ENCODE measurements at regions not wholly inside any gene's neighbourhood (a gene's known extent, or its start where the extent isn't known, plus 50 kb on each side); places are given as distances from the start of the nearest gene placed in this dataset.
"Not testable (repeated sequence)": the region's sequence is repeated elsewhere in the genome, so short reads cannot be mapped to it uniquely, and the experiment has no call there.

DNA sequence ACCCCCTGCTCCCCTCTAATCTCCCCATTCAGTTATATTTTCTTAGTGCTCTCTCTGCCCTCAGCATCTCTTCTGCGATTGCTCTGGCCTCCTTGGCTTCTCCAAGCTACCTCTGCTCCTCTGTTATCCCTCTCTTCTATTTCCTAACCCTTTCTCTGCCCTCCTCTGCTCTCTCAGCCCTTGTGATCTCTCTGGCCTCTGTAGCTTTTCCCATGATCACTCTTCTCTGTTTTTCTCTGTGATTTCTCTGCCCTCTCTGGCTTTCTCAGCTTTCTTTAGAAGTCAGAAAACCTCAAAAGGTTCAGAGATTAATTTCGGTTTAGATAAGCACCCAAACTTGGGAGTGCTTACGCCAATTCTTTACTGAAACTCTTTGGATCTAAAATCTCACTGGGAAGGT lies 795.0 kb downstream of the DIAPH3 start:
- ATAC-seq = no peak
- no peak overlapping the region for H3K4me3 Mint-ChIP-seq
- no peak overlapping the region for H3K27ac Mint-ChIP-seq
- H3K27me3 Mint-ChIP-seq = peaks cover 8% of the 10 kb centered on the region
- no peaks in the 10 kb centered on the region for H3K4me1 Mint-ChIP-seq
- DNase-seq = no peak
- H3K9me3 Mint-ChIP-seq = no peaks in the 10 kb centered on the region

DNA sequence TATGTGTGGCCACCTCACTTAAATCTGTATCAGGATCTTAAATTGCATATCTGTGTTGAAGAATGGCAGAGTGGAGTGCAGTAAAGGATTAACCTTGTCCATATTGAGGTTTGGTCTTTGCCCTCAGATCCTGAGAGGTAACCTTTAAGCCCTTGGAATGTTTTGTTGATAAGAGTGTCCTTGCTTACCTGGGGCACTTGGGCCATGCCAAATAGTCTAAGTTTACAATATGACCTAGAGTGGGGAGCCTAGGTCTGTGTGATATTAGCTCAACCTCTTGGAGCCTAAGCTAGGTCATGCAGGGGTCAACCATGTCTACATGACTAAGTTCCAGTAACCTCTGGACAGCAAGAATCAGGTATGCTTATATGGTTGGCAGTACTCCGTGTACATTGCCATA lies 792.5 kb downstream of the DIAPH3 start:
- ATAC-seq = no peak
- no peak overlapping the region for H3K4me3 Mint-ChIP-seq
- H3K27me3 Mint-ChIP-seq = peaks cover 19% of the 10 kb centered on the region
- no peak for DNase-seq
- no peaks in the 10 kb centered on the region for H3K9me3 Mint-ChIP-seq
- no peaks in the 10 kb centered on the region for H3K4me1 Mint-ChIP-seq
- no peak overlapping the region for H3K27ac Mint-ChIP-seq

DNA sequence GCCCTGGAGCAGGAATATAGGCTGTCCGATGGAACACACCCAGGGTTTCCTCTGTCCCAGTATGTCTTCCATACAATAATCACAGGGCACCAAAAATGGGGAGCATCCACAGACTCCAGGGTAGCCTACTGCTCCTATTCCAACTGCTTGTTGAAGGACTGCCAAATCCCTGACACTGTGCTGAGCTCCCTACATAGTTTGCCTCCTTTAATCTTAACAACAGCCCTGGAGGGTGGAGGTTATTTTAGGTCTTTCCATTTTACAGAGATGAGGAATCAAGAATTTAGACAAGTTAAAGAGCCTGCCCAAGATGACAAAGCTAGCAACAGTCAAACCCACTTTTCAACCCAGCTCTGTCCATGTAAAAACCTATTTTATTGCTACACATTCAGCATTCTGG lies 790.4 kb downstream of the DIAPH3 start:
- Mint-ChIP-seq H3K4me1 (no peaks in the 10 kb centered on the region), H3K4me3 (no peak overlapping the region), H3K27me3 (peaks cover 18% of the 10 kb centered on the region), H3K9me3 (peaks cover 0 to 8% of the 10 kb centered on the region in 2 donors), H3K27ac (no peak overlapping the region)
- DNase-seq (no peak), ATAC-seq (no peak)

DNA sequence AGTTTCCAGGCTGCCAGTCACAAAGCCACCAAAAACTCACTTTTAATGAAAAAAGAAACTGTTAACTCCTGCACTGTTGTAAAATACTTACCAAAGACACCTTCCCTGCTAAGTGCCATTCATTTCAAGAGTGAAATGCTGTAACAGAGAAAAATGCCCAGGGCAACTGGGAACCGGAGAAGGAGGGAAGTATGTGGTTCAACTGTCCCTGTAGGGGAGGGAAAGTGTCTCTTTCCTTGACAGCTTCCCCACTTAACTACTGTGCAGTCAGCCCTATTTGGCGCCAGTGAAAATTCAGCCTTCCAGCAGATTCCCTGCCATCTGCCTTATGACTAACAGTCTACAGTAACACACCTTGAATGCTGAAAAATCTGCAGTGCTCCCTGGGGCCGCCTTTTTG lies 789.0 kb downstream of the DIAPH3 start:
- H3K4me1 Mint-ChIP-seq = no peaks in the 10 kb centered on the region
- ATAC-seq (no peak), DNase-seq (no peak)
- peaks cover 11% of the 10 kb centered on the region for H3K27me3 Mint-ChIP-seq
- H3K9me3 Mint-ChIP-seq = peaks cover 0 to 11% of the 10 kb centered on the region in 2 donors
- no peak overlapping the region for H3K4me3 Mint-ChIP-seq
- no peak overlapping the region for H3K27ac Mint-ChIP-seq

DNA sequence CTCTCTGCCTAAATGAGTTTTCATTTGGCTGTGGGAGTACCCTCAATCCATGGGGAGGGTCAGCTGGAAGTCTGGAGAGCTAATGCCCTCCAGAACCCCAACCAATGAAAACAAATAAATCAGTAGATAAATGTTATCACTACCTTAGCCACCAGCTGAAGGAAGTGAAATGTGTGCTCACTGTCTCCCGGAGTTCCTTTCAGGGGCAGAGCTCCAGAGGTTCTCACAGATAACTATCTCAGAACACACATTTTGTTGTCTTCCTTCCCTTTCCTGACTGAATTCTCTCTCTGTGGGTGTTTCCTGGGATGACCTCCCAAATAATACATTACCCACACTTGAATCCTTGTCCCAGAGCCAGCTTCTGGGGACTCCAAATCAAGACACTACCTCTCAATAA lies 779.6 kb downstream of the DIAPH3 start:
- DNase-seq (no peak), ATAC-seq (no peak)
- no peaks in the 10 kb centered on the region for H3K27me3 Mint-ChIP-seq
- no peak overlapping the region for H3K27ac Mint-ChIP-seq
- no peaks in the 10 kb centered on the region for H3K4me1 Mint-ChIP-seq
- H3K4me3 Mint-ChIP-seq = no peak overlapping the region
- peaks cover 0 to 13% of the 10 kb centered on the region in 2 donors for H3K9me3 Mint-ChIP-seq

DNA sequence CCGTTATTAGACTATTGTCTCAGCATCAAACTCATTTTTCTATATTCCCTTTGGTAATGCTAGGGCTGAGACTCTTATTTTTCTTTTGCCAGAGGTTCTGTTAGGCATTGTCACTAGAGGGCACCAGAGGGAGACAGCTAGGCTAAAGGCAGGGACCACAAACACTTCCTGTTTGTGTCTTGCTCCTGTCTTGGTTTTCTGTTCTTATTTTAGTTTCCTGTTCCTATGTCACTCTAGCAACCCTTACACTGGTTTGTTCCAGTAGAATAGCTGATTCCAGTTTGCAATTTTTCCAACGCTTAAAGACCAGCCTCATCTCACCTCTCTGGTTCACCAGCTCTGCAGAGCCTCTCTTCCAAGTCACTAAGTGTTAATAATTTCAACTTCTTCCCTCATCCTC lies 772.0 kb downstream of the DIAPH3 start:
- ATAC-seq (peak; percentile 90), DNase-seq (peak; percentile 48 to 56)
- H3K9me3 Mint-ChIP-seq = no peaks in the 10 kb centered on the region
- H3K4me3 Mint-ChIP-seq = no peak overlapping the region
- no peak overlapping the region for H3K27ac Mint-ChIP-seq
- H3K4me1 Mint-ChIP-seq = no peaks in the 10 kb centered on the region
- H3K27me3 Mint-ChIP-seq = no peaks in the 10 kb centered on the region

DNA sequence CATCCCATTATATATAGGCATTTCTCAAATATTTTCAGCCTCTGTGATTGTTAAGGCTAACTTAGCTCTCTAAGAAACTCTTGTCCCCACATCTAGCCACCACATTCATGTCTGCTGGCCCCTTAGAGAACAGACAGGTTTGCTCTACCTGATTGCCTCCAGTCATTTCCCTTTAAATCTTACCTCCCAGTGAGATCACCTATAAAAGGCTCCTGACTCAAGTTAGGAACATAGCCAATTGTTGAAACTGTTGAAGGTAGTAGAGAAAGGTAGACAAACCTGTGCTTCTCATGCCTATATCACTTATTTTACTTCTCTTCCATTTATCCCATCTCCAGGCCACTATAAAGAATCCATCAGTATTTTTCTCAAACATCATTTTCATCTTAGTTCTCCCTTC lies 771.4 kb downstream of the DIAPH3 start:
- DNase-seq (no peak), ATAC-seq (no peak)
- H3K4me1 Mint-ChIP-seq = no peaks in the 10 kb centered on the region
- no peak overlapping the region for H3K4me3 Mint-ChIP-seq
- H3K9me3 Mint-ChIP-seq = no peaks in the 10 kb centered on the region
- no peak overlapping the region for H3K27ac Mint-ChIP-seq
- H3K27me3 Mint-ChIP-seq = no peaks in the 10 kb centered on the region

DNA sequence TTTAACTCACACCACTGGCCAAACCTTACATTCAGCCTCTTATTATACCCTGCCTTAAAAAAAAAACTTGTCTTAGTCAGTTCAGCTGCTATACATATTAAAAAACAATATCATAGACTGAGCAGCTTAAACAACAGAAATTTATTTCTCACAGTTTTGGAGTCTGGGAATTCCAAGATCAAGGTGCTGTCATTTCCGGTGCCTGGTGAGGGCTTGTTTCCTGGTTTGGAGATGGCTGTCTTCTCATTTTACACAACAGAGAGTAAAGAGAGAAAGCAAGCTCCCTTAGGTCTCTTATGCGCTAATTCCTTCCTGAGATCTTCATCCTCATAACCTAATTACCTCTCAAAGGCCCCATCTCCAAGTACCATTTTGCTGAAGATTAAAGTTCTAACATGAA lies 769.2 kb downstream of the DIAPH3 start:
- DNase-seq (no peak), ATAC-seq (no peak)
- Mint-ChIP-seq H3K4me3 (no peak overlapping the region), H3K27ac (no peak overlapping the region), H3K9me3 (no peaks in the 10 kb centered on the region), H3K27me3 (no peaks in the 10 kb centered on the region), H3K4me1 (no peaks in the 10 kb centered on the region)

DNA sequence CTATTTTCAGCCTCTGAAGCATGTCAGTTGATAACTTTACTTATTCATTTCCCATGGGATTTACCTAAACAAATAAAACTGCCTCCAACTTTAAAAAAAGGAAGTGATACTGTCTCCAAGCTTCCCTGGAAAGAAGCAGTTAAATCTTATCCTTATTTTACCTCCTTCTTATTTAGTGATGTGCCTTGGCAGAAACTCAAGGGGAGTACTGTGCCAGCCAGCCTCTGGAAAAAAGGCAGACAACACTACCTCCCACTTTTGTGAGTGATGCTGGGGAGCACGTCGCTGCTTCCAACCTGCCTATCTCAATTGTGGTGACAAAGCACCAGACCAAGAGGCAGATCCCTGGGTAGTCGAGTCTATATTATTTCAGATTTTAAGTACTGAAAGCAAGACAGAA lies 765.6 kb downstream of the DIAPH3 start:
- no peaks in the 10 kb centered on the region for H3K4me1 Mint-ChIP-seq
- H3K9me3 Mint-ChIP-seq = peaks cover 0 to 11% of the 10 kb centered on the region in 2 donors

DNA sequence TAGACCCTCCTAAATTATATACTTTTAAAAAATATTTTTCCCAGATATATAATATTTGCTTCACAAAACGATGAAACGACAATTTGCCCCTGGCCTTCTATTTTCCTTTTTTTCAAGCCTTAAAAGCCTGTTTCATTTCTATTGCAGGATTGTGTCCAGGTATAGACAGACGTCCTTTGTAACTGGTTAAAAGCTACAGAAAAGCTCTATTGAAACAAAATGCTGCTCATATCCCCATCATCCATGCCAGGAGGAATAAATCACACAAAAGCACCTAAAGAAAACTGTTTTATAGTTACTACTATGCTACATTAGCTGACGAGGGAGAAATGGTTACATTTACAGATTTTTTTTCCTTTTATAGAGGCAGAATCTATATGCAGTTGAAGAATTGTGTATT lies 765.1 kb downstream of the DIAPH3 start:
- Mint-ChIP-seq H3K9me3 (peaks cover 0 to 13% of the 10 kb centered on the region in 2 donors), H3K27me3 (no peaks in the 10 kb centered on the region), H3K27ac (no peak overlapping the region), H3K4me3 (no peak overlapping the region), H3K4me1 (no peaks in the 10 kb centered on the region)
- no peak for ATAC-seq
- DNase-seq = no peak

More for the DNA sequence above, 765.6 kb downstream of the DIAPH3 start:
- DNase-seq (no peak), ATAC-seq (no peak)
- Mint-ChIP-seq H3K27me3 (no peaks in the 10 kb centered on the region), H3K27ac (no peak overlapping the region), H3K4me3 (no peak overlapping the region)

DNA sequence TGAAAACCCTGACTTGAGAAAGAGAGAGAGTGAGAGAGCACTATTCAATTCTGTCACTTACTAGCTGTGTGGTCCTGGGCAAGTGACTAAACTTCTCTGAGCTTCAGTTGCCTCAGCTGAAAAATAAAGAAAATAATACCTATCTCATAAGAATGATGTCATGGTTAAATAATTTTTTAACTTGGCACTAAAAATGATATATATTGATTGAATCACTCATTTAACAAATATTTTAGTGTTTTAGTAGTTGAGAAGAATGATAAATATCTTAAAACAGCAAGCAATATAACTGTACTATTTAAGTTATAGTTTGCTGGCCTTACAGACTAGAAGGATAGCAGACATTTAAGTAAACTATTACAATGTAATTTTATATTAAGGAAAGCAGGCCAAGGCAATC lies 764.2 kb downstream of the DIAPH3 start:
- Mint-ChIP-seq H3K27ac (no peak overlapping the region), H3K4me1 (no peaks in the 10 kb centered on the region), H3K27me3 (no peaks in the 10 kb centered on the region), H3K9me3 (peaks cover 7 to 13% of the 10 kb centered on the region in 2 donors), H3K4me3 (no peak overlapping the region)
- no peak for ATAC-seq
- no peak for DNase-seq

DNA sequence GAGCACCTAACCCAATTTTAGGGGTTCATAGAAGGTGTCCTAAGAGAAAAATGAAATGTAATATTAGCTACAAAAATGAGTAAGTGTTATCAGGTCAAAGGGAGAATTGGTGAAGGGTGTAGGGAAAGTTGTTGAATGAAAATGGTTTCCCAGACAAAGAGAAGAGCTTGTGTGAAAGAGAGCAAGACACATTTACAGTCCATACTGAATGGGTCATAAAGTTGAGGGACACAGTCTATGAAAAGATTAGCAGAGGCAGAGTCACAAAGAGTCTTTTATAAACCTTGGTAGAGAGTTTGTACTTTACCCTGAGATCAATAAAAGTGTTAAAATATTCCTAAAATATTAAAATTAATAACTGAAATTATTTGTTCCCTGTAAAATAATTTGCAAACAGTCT lies 759.4 kb downstream of the DIAPH3 start:
- DNase-seq = no peak
- no peak overlapping the region for H3K27ac Mint-ChIP-seq
- ATAC-seq = no peak
- peaks cover 36 to 37% of the 10 kb centered on the region in 2 donors for H3K9me3 Mint-ChIP-seq
- H3K4me1 Mint-ChIP-seq = peaks cover 6% of the 10 kb centered on the region
- H3K27me3 Mint-ChIP-seq = no peaks in the 10 kb centered on the region
- H3K4me3 Mint-ChIP-seq = no peak overlapping the region

DNA sequence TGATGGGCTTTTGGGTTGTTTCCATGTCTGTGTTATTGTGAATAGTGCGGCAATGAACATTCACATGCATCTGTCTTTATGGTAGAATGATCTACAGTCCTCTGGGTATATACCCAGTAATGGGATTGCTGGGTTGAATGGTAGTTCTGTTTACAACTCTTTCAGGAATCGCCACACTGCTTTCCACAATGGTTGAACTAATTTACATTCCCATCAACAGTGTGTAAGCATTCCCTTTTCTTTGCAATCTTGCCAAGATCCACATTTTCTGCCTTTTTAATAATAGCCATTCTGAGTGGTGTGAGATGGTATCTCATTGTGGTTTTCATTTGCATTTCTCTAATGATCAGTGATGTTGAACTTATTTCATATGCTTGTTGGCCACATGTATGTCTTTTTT lies 756.5 kb downstream of the DIAPH3 start:
- DNase-seq, H3K4me3 Mint-ChIP-seq, H3K27ac Mint-ChIP-seq, H3K4me1 Mint-ChIP-seq, ATAC-seq: not testable (repeated sequence)
- Mint-ChIP-seq H3K27me3 (peaks cover 12% of the 10 kb centered on the region), H3K9me3 (peaks cover 36 to 50% of the 10 kb centered on the region in 2 donors)

DNA sequence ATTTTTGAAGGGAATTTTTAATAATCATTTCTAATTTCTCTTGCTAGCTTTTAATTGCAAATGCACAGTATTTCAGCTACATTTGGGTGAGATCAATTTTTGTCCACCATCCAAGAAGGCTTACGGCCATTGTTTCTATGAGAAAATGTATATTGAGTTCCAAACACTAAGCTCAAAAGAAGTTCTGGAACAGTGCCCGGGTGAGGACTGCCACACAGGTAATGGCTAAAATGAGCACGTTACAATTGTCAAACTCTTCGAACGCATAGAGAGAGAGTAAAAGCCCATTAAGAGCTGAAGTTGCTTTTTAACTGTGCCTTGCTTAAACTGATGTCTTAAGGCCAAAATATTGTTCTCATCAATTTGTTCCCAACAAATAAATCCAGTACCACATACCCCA lies 755.0 kb downstream of the DIAPH3 start:
- no peak for ATAC-seq
- no peak for DNase-seq
- no peak overlapping the region for H3K27ac Mint-ChIP-seq
- H3K4me3 Mint-ChIP-seq = no peak overlapping the region
- H3K4me1 Mint-ChIP-seq = peaks cover 6% of the 10 kb centered on the region
- peaks cover 36 to 39% of the 10 kb centered on the region in 2 donors for H3K9me3 Mint-ChIP-seq
- peaks cover 12% of the 10 kb centered on the region for H3K27me3 Mint-ChIP-seq

DNA sequence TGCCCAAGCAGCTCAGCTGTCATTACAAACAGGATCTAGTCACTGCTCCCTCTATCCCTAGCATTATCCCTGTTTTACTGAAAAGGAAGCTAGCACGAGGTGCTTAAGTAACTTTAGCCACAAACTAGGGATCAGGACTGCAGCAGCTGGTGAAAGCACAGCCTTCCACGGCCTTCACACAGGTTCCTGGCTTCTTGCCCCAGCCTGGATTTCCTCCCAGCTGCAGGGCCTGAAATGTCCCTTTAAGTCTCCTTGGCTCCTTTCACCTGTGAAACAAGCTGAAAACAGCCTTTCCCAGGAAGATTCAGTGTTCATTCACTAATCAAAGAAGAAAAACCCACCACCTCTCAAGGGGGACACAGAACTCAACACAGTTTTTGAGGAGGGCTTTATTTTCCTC lies 754.5 kb downstream of the DIAPH3 start:
- DNase-seq (no peak), ATAC-seq (no peak)
- peaks cover 6% of the 10 kb centered on the region for H3K4me1 Mint-ChIP-seq
- peaks cover 32 to 39% of the 10 kb centered on the region in 2 donors for H3K9me3 Mint-ChIP-seq
- peaks cover 12% of the 10 kb centered on the region for H3K27me3 Mint-ChIP-seq
- no peak overlapping the region for H3K27ac Mint-ChIP-seq
- no peak overlapping the region for H3K4me3 Mint-ChIP-seq

DNA sequence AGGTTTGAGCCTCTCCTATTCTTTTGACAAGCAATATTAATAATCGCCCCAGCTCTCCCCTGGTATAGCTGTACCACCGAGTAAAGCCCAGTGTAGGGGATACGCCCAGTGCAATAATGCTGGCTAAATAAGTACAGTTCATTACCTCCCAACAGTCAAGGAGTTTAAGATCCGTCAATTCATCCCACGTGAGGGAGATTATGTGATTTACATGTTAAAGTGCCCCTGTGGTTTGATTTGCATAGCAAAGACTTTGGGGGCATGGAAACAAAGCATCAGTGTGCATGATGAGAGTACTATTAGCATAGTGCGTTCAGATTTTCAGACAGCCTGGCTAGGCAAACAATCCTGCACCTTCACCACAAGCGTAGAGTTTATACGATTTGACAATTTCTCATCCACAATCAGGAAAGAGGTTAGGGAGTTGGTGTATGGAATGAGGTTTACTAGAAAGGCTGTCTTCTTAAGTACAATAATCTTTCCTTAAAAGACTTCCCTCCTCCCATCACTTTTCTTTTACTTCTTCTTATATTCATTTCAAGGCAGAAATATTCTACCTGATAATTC lies 754.0 kb downstream of the DIAPH3 start:
- no peak for ATAC-seq
- H3K27me3 Mint-ChIP-seq = peaks cover 12% of the 10 kb centered on the region

DNA sequence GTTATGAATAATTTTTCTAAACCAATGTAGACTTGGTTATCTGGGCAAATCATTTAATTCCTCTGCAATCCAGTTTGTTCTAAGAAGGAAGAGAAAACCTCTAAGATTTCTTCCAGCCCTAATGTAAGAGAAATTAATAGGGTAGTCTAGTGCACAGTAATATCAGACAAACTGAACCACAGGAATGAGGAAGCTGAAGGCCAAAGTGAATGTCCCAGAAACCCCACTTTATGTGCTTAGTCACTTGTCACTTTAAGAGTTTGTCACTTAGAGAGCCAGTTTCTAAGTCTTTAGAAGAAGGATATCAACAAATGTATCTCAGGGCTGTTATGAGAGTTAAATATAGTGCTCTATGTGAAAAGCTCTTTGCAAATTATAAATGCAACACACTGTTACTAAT lies 750.6 kb downstream of the DIAPH3 start:
- no peak for DNase-seq
- Mint-ChIP-seq H3K9me3 (peaks cover 0 to 16% of the 10 kb centered on the region in 2 donors), H3K4me3 (no peak overlapping the region), H3K27me3 (peaks cover 12% of the 10 kb centered on the region), H3K27ac (no peak overlapping the region), H3K4me1 (no peaks in the 10 kb centered on the region)
- no peak for ATAC-seq

More for the DNA sequence above, 754.0 kb downstream of the DIAPH3 start:
- no peak for DNase-seq
- no peak overlapping the region for H3K4me3 Mint-ChIP-seq
- peaks cover 6% of the 10 kb centered on the region for H3K4me1 Mint-ChIP-seq
- no peak overlapping the region for H3K27ac Mint-ChIP-seq
- peaks cover 30 to 39% of the 10 kb centered on the region in 2 donors for H3K9me3 Mint-ChIP-seq
